PFSK-1 (cell line): ENCODE measurements at regions not wholly inside any gene's neighbourhood (a gene's known extent, or its start where the extent isn't known, plus 50 kb on each side); places are given as distances from the start of the nearest gene placed in this dataset.

Experiments
- FOXP2 ChIP-seq: optimal IDR thresholded peaks from 2 replicates; pipeline ENCODE3; 2011; ENCODE audit warnings: borderline replicate concordance, control low read depth, inconsistent platforms; ENCODE audit not compliant: insufficient read depth; ENCODE audit errors: extremely low read length, extremely low read depth
- POLR2AphosphoS5 ChIP-seq: IDR thresholded peaks from 2 replicates; pipeline ENCODE4 v1.6.1; 2012; ENCODE audit warnings: low read depth, mild to moderate bottlenecking, control low read depth, low read length, moderate library complexity
- SIN3A ChIP-seq: IDR thresholded peaks from 2 replicates; pipeline ENCODE4 v1.6.1; 2012; ENCODE audit warnings: mild to moderate bottlenecking, low read length, moderate library complexity, borderline replicate concordance; ENCODE audit not compliant: insufficient read depth
- TAF1 ChIP-seq: IDR thresholded peaks from 2 replicates; pipeline ENCODE4 v1.6.1; 2012; ENCODE audit warnings: low read length, control low read depth, borderline replicate concordance; ENCODE audit not compliant: insufficient read depth
- TF ChIP-seq, protein P1 (sequence below), 2 experiments: IDR thresholded peaks; 2 replicates each; pipeline versions ENCODE4 v1.6.1 to v1.8.0; 2011 to 2012; ENCODE audit warnings: low read depth in 2 of 2, low read length in 2 of 2, control low read depth in 1 of 2, inconsistent platforms in 1 of 2, mild to moderate bottlenecking in 1 of 2, moderate library complexity in 1 of 2; ENCODE audit not compliant: insufficient read depth in 1 of 2

- TF ChIP-seq TAF1 (no peak), SIN3A (no peak), FOXP2 (no peak), POLR2AphosphoS5 (no peak)
- TF ChIP-seq, protein P1, sequence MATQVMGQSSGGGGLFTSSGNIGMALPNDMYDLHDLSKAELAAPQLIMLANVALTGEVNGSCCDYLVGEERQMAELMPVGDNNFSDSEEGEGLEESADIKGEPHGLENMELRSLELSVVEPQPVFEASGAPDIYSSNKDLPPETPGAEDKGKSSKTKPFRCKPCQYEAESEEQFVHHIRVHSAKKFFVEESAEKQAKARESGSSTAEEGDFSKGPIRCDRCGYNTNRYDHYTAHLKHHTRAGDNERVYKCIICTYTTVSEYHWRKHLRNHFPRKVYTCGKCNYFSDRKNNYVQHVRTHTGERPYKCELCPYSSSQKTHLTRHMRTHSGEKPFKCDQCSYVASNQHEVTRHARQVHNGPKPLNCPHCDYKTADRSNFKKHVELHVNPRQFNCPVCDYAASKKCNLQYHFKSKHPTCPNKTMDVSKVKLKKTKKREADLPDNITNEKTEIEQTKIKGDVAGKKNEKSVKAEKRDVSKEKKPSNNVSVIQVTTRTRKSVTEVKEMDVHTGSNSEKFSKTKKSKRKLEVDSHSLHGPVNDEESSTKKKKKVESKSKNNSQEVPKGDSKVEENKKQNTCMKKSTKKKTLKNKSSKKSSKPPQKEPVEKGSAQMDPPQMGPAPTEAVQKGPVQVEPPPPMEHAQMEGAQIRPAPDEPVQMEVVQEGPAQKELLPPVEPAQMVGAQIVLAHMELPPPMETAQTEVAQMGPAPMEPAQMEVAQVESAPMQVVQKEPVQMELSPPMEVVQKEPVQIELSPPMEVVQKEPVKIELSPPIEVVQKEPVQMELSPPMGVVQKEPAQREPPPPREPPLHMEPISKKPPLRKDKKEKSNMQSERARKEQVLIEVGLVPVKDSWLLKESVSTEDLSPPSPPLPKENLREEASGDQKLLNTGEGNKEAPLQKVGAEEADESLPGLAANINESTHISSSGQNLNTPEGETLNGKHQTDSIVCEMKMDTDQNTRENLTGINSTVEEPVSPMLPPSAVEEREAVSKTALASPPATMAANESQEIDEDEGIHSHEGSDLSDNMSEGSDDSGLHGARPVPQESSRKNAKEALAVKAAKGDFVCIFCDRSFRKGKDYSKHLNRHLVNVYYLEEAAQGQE (IDR thresholded peaks at IDR 0.05; ENCODE audit: insufficient read depth in 1 of 2, low read depth in 2 of 2, low read length in 2 of 2) = no peak
Measured at GRCh38 chr1:201701831-201702230, 127.1 kb upstream of the IPO9 start.

DNA sequence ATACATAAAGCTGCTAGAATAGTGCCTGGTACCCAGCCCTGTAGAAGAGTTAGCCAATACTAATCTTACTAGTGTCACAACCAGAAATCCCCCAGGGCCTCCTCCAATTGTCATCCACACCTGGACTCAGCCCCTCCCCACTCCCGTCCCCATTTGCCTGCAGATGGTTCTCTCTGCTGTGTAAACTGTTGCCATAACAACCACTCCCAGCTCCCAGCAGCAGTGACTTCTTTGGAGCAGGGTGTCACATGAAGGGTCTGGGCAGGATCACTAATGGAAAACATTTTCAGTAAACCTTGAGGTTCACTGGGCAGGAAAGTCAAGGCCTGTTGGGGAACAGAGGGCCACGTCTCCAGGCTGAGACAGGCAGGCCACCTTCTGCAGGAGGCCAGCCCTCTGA, 126.0 kb upstream of the IPO9 start:
- no peak for TF ChIP-seq SIN3A
- TF ChIP-seq TAF1 = no peak
- TF ChIP-seq FOXP2 = no peak
- TF ChIP-seq POLR2AphosphoS5 = no peak
- TF ChIP-seq, protein P1 (IDR thresholded peaks at IDR 0.05; ENCODE audit: insufficient read depth in 1 of 2, low read depth in 2 of 2, low read length in 2 of 2) = no peak

- no peak for TF ChIP-seq TAF1
- TF ChIP-seq, protein P1 (IDR thresholded peaks at IDR 0.05; ENCODE audit: insufficient read depth in 1 of 2, low read depth in 2 of 2, low read length in 2 of 2) = peak; percentile 79 to 86
- TF ChIP-seq FOXP2 = peak; percentile 89
- no peak for TF ChIP-seq POLR2AphosphoS5
Measured at GRCh38 chr1:201703621-201704438, 125.1 kb upstream of the IPO9 start.

DNA sequence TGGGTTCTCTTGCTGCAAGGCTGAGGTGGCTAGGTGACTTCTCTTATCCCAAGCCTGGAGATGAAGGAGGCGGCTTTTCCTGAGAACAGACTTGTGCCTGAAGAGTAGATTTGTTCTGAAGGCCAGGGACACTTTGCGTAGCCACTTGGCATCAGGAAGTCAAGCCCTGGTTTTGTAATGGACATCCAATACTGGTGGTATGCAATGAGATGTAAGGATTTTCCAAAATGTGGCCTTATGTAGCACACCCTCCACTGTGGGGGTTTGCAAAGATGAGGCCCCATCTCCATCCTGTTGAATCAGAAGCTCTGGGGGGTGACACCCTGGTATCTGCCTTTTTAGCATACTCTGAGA, 124.5 kb upstream of the IPO9 start:
- TF ChIP-seq POLR2AphosphoS5 (no peak), TAF1 (no peak), FOXP2 (no peak), SIN3A (no peak)
- TF ChIP-seq, protein P1 (IDR thresholded peaks at IDR 0.05; ENCODE audit: insufficient read depth in 1 of 2, low read depth in 2 of 2, low read length in 2 of 2) = no peak
